Upper lobe of left lung (tissue), 4 donors: ENCODE measurements at regions not wholly inside any gene's neighbourhood (a gene's known extent, or its start where the extent isn't known, plus 50 kb on each side); places are given as distances from the start of the nearest gene placed in this dataset.

Experiments
- POLR2A ChIP-seq, 4 donors: fragments of 450-650 bp; IDR thresholded peaks; one replicate each; pipeline ENCODE4 v1.5.1; 2016 to 2017; ENCODE audit warnings: antibody characterized with exemption in 4 of 4, mild to moderate bottlenecking in 2 of 4
- POLR2AphosphoS5 ChIP-seq, 2 donors: sonication (generic); formaldehyde crosslinking; IDR thresholded peaks; one replicate each; pipeline ENCODE4 v1.5.1; 2017; ENCODE audit warnings: antibody characterized with exemption in 2 of 2
- TF ChIP-seq, protein P1 (sequence below), 6 experiments: fragments of 450-650 bp in 4 of 6; fragments of 200-600 bp in 2 of 6; sonication (generic) in 2 of 6; IDR thresholded peaks; one replicate each; pipeline ENCODE4 v1.5.1; 2016 to 2019; ENCODE audit warnings: antibody characterized with exemption in 6 of 6

DNA sequence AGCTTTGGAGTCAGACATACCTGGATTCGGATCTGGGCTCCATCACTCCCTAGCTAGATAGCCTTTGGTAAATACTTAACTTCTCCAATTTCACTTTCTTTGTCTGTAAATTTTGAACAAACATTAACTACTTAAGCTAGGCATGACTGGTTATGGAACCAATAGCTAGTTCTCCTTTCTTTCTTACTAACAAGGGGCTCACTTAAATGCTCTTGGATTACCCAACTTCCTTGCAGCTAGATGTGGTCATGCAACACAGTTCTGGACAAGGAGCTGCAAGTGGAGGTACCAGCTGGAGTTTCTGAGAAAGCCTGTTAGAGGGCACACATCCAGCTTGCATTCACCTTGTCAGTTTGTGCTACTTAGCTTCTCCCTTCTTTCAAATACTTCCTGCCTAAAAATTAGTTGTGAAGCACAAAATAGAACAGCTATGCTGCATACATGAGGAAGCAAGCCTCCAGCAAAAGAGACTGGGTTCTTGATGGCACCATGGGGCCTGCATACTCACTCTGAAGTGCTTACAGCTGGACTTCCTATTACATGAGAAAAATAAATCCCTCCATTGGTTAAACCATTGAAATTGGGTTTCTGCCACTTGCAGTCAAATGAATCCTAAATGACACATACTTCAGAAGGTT, 210.1 kb upstream of the EEA1 start:
- TF ChIP-seq, protein P1, sequence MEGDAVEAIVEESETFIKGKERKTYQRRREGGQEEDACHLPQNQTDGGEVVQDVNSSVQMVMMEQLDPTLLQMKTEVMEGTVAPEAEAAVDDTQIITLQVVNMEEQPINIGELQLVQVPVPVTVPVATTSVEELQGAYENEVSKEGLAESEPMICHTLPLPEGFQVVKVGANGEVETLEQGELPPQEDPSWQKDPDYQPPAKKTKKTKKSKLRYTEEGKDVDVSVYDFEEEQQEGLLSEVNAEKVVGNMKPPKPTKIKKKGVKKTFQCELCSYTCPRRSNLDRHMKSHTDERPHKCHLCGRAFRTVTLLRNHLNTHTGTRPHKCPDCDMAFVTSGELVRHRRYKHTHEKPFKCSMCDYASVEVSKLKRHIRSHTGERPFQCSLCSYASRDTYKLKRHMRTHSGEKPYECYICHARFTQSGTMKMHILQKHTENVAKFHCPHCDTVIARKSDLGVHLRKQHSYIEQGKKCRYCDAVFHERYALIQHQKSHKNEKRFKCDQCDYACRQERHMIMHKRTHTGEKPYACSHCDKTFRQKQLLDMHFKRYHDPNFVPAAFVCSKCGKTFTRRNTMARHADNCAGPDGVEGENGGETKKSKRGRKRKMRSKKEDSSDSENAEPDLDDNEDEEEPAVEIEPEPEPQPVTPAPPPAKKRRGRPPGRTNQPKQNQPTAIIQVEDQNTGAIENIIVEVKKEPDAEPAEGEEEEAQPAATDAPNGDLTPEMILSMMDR (IDR thresholded peaks at IDR 0.05) = no peak
- TF ChIP-seq POLR2A (IDR thresholded peaks at IDR 0.05) (no peak), POLR2AphosphoS5 (IDR thresholded peaks at IDR 0.05) (no peak)
